ENCODE measurements at regions not wholly inside any gene's neighbourhood (a gene's known extent, or its start where the extent isn't known, plus 50 kb on each side); places are given as distances from the start of the nearest gene placed in this dataset.

DNA sequence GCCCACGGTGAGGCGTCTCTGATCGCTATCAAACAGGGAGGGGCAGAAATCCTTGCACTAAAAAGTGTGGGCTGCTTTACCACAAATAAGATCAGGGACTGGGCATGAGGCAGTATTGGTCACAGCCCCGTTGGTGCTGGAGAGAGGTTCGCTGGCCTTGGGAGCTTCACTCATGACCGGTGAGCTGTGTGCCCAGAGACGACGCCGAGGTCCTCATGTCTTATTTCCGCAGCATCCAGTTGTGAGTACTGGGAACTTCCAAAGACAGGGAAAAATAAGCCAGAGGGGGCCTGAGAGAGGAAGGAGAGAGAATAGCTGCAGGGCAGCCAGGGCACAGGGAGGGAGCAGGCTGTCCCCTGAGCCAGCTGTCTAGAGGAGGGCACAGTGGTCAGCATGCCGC is 154.2 kb upstream of the PRKCQ start:
- H3K27ac Mint-ChIP-seq: no peak overlapping the region
- peaks cover 11% of the 10 kb centered on the region for H3K4me1 Mint-ChIP-seq (ENCODE audit: low read depth)
- no peaks in the 10 kb centered on the region for H3K9me3 Mint-ChIP-seq
- H3K4me3 Mint-ChIP-seq: no peak overlapping the region
- H3K27me3 Mint-ChIP-seq (ENCODE audit: low read depth): peaks cover 62% of the 10 kb centered on the region
- H3K36me3 Mint-ChIP-seq (ENCODE audit: low read depth): no peaks in the 10 kb centered on the region

DNA sequence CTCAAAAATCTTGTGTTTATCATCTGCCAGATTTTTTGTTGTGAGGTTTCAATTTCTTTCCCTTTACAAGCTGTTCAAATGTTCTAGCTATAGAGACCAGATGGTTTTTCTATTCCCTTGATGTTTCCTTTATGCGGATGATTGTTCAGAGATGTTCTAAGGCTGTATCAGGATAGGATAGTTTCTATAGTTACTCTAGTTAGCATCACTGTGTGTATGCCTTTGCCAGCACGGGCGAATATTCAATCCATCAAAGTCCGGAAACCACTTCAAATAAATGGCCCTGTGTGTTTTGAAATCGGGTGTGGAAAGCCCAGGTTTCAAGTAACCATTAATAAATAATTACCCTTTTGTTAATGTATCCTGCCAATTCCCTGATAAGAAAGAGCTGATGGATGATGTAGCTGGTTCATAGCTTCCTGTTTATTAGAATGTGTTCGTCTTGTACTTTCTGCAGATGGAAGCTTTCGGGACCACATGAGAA is 149.8 kb upstream of the PRKCQ start:
- Mint-ChIP-seq H3K27ac (no peak overlapping the region), H3K4me3 (no peak overlapping the region), H3K27me3 (ENCODE audit: low read depth) (peaks cover 58% of the 10 kb centered on the region), H3K4me1 (ENCODE audit: low read depth) (no peaks in the 10 kb centered on the region), H3K36me3 (ENCODE audit: low read depth) (no peaks in the 10 kb centered on the region), H3K9me3 (no peaks in the 10 kb centered on the region)

DNA sequence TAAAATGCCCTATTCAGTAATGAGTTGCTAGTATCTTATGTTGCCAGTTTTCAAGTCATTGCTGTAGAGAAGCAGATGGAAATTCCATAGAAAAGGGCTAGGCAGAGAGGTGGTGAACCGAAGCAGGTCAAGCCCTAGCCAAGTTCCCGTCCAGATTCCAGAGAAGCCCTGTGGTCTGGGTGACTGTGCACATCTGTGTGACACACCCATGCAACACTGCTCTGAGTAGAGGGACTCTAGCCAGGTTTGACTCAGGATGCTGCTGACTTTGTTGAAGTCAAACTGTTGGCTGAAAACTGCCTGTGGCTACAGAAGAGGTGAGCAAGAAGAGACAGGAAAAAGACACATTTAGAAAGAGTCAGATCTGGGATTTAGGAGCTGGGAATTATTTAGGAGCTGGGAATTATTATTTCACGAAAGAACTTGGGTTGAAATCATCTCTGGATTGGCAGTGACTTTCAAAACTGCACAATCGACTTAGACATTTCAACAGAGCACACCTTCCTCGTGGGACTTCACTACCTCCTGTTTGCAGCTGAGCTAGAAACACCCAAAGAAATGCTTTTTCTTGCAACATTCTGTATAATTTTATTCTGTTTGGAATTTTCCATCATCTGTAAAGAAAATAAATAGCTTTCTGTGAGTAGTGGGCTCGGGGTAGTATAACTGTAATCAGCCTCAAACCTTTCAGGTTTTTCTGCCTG is 149.1 kb upstream of the PRKCQ start:
- no peaks in the 10 kb centered on the region for H3K9me3 Mint-ChIP-seq
- no peaks in the 10 kb centered on the region for H3K4me1 Mint-ChIP-seq (ENCODE audit: low read depth)
- no peak overlapping the region for H3K4me3 Mint-ChIP-seq
- H3K36me3 Mint-ChIP-seq (ENCODE audit: low read depth): no peaks in the 10 kb centered on the region
- H3K27ac Mint-ChIP-seq: no peak overlapping the region
- H3K27me3 Mint-ChIP-seq (ENCODE audit: low read depth): peaks cover 59% of the 10 kb centered on the region

DNA sequence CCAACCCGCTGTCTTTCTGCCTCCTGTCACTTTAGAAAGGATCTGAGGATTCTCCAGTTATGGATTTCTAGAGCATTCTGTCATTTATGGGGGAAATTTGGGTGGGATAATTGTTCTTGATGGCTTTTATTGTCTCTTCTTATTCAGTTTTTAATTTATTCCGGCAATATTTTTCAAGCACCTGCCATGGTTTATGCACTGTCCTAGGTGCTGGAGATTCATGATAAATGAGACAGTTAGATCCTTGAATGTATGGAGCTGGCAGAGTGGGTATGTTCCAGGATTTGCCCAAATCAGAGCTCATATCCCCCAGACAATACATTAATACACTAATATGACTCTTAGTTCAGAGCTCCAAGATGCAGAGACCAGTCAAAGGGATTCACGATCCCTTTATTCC is 146.8 kb upstream of the PRKCQ start:
- Mint-ChIP-seq H3K9me3 (no peaks in the 10 kb centered on the region), H3K4me1 (ENCODE audit: low read depth) (no peaks in the 10 kb centered on the region), H3K4me3 (no peak overlapping the region), H3K27me3 (ENCODE audit: low read depth) (peaks cover 52% of the 10 kb centered on the region), H3K36me3 (ENCODE audit: low read depth) (no peaks in the 10 kb centered on the region), H3K27ac (no peak overlapping the region)

- Mint-ChIP-seq H3K27ac (no peak overlapping the region), H3K27me3 (ENCODE audit: low read depth) (peaks cover 35% of the 10 kb centered on the region), H3K36me3 (ENCODE audit: low read depth) (no peaks in the 10 kb centered on the region), H3K4me1 (ENCODE audit: low read depth) (no peaks in the 10 kb centered on the region), H3K4me3 (no peak overlapping the region), H3K9me3 (no peaks in the 10 kb centered on the region)
Observed at GRCh38 chr10:6722616-6723004, 142.5 kb upstream of the PRKCQ start.

DNA sequence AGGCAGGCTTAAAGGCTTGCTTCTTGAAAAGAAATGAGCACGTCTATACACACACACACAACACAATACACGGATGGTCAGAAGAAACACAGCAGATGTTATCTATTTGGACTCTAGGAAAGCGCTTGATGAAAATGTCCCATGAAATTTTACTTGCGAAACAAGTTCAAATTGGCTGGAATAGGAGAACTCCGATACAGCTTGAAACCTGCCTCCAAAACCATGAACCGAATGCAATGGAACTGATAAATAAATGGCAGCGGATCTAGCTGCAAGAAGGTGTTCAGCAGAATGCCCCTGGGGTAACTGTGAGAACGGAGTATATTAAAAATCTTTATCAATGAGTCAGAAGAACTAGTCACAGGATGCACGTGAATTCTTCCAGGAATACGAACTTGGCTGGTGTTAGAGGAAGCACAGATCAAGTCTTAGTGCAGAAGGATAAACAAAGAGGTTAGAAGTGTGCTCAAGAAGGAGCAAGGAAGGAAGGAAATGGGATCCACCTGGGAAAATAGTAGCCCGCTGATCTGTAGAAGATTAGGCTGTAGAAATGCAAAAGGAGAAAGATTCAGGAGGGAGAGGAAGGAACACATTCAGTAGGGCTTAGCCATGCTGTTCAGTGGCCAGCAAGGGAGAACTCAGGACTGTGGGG is 142.0 kb upstream of the PRKCQ start:
- Mint-ChIP-seq H3K4me1 (ENCODE audit: low read depth) (no peaks in the 10 kb centered on the region), H3K4me3 (no peak overlapping the region), H3K36me3 (ENCODE audit: low read depth) (no peaks in the 10 kb centered on the region), H3K27ac (no peak overlapping the region), H3K27me3 (ENCODE audit: low read depth) (peaks cover 36% of the 10 kb centered on the region), H3K9me3 (no peaks in the 10 kb centered on the region)

- Mint-ChIP-seq H3K27ac (no peak overlapping the region), H3K9me3 (no peaks in the 10 kb centered on the region), H3K36me3 (ENCODE audit: low read depth) (no peaks in the 10 kb centered on the region), H3K4me1 (ENCODE audit: low read depth) (no peaks in the 10 kb centered on the region), H3K4me3 (no peak overlapping the region), H3K27me3 (ENCODE audit: low read depth) (peaks cover 37% of the 10 kb centered on the region)
Observed at GRCh38 chr10:6721480-6721879, 141.4 kb upstream of the PRKCQ start.

- Mint-ChIP-seq H3K9me3 (no peaks in the 10 kb centered on the region), H3K4me1 (ENCODE audit: low read depth) (no peaks in the 10 kb centered on the region), H3K36me3 (ENCODE audit: low read depth) (no peaks in the 10 kb centered on the region), H3K27me3 (ENCODE audit: low read depth) (peaks cover 34% of the 10 kb centered on the region), H3K27ac (no peak overlapping the region), H3K4me3 (no peak overlapping the region)
Observed at GRCh38 chr10:6719561-6719960, 139.5 kb upstream of the PRKCQ start.

- H3K27ac Mint-ChIP-seq: no peak overlapping the region
- H3K27me3 Mint-ChIP-seq (ENCODE audit: low read depth): peaks cover 34% of the 10 kb centered on the region
- peaks cover 4% of the 10 kb centered on the region for H3K4me1 Mint-ChIP-seq (ENCODE audit: low read depth)
- no peaks in the 10 kb centered on the region for H3K36me3 Mint-ChIP-seq (ENCODE audit: low read depth)
- no peaks in the 10 kb centered on the region for H3K9me3 Mint-ChIP-seq
- H3K4me3 Mint-ChIP-seq: no peak overlapping the region
Observed at GRCh38 chr10:6718550-6718949, 138.5 kb upstream of the PRKCQ start.

DNA sequence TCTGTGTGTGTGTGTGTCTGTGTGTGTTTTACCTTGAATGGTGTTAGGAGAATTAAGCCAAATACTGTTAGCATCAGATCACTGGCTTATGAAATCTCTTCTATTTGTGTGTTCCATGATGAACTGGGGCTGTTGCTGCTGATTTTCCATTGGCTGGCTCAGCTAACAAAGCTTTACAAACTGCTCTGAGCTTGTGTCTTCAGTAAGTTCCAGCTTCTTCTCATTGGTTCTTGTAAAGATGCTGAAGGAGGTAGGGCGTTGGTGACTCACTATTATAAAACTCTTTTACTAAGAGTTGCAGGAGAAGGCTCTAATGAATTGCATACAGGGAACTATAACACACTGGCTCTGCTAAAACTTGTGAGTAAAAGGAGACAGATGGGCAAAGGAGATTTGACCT is 136.4 kb upstream of the PRKCQ start:
- Mint-ChIP-seq H3K36me3 (ENCODE audit: low read depth) (no peaks in the 10 kb centered on the region), H3K4me1 (ENCODE audit: low read depth) (peaks cover 10% of the 10 kb centered on the region), H3K4me3 (no peak overlapping the region), H3K27ac (no peak overlapping the region), H3K27me3 (ENCODE audit: low read depth) (peaks cover 30% of the 10 kb centered on the region), H3K9me3 (no peaks in the 10 kb centered on the region)

DNA sequence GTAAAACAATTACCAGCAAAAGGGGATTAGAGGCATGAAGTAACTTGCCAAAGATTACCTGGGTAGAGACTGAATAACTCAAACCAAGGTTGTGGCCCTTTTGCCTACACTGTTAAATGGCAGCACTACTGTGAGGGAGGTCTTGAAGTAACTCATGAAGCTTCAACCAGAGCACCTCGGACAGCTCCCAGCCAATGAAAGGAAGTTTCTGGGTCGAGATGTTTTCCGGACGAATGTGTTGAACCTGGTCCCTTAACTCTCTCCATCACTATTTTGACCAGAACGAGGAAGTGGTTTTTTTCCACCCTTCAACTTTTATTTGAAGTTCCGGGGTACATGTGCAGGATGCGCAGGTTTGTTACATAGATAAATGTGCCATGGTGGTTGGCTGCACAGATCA is 133.6 kb upstream of the PRKCQ start:
- no peak overlapping the region for H3K4me3 Mint-ChIP-seq
- peaks cover 37% of the 10 kb centered on the region for H3K27me3 Mint-ChIP-seq (ENCODE audit: low read depth)
- peaks cover 10% of the 10 kb centered on the region for H3K4me1 Mint-ChIP-seq (ENCODE audit: low read depth)
- H3K9me3 Mint-ChIP-seq: no peaks in the 10 kb centered on the region
- H3K36me3 Mint-ChIP-seq (ENCODE audit: low read depth): no peaks in the 10 kb centered on the region
- no peak overlapping the region for H3K27ac Mint-ChIP-seq

DNA sequence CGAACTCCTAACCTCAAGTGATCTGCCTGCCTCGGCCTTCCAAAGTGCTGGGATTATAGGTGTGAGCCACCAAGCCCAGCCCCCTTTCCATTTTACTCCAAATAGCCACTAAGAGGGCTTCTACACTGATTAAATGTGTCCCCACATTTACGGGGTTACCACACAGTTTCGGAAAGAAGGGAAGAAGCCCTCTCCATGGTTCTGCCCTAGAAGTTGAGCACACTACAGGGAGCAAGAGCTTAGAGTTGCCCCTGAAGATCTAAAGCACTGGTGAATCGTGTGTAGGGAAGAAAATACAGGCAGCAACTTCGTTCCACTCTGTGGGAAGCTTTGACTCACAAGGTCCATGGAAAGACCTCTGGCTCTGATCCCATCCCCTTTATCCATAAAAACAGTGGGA is 133.0 kb upstream of the PRKCQ start:
- no peak overlapping the region for H3K27ac Mint-ChIP-seq
- H3K36me3 Mint-ChIP-seq (ENCODE audit: low read depth): no peaks in the 10 kb centered on the region
- H3K27me3 Mint-ChIP-seq (ENCODE audit: low read depth): peaks cover 39% of the 10 kb centered on the region
- H3K9me3 Mint-ChIP-seq: no peaks in the 10 kb centered on the region
- H3K4me3 Mint-ChIP-seq: no peak overlapping the region
- peaks cover 10% of the 10 kb centered on the region for H3K4me1 Mint-ChIP-seq (ENCODE audit: low read depth)

- no peak overlapping the region for H3K27ac Mint-ChIP-seq
- H3K4me3 Mint-ChIP-seq: no peak overlapping the region
- H3K4me1 Mint-ChIP-seq (ENCODE audit: low read depth): peaks cover 10% of the 10 kb centered on the region
- no peaks in the 10 kb centered on the region for H3K36me3 Mint-ChIP-seq (ENCODE audit: low read depth)
- peaks cover 43% of the 10 kb centered on the region for H3K27me3 Mint-ChIP-seq (ENCODE audit: low read depth)
- no peaks in the 10 kb centered on the region for H3K9me3 Mint-ChIP-seq
Observed at GRCh38 chr10:6711881-6712280, 131.8 kb upstream of the PRKCQ start.

DNA sequence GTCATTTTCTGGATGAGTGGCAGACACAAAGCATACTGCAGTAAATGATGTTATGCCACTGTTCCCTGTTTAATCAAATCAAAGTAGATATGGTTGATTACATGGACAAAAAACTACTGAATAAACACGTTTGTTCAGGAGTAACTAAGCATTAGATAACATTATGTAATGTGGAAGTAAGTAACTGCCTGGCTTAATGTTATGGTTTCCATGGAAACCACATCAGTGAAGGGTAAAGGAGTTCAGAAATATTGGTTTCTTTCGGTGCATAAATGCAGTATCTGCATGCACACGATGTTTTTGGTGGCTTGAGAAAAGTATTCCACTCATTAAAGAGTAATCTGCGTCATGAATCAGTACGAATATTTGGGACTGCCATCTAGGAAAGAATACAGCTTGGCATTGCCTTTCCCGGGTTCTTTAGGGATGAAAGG is 131.3 kb upstream of the PRKCQ start:
- Mint-ChIP-seq H3K27me3 (ENCODE audit: low read depth) (peaks cover 43% of the 10 kb centered on the region), H3K9me3 (no peaks in the 10 kb centered on the region), H3K36me3 (ENCODE audit: low read depth) (no peaks in the 10 kb centered on the region), H3K4me1 (ENCODE audit: low read depth) (peaks cover 10% of the 10 kb centered on the region), H3K27ac (no peak overlapping the region), H3K4me3 (no peak overlapping the region)

- Mint-ChIP-seq H3K27ac (no peak overlapping the region), H3K4me1 (ENCODE audit: low read depth) (no peaks in the 10 kb centered on the region), H3K27me3 (ENCODE audit: low read depth) (peaks cover 48% of the 10 kb centered on the region), H3K4me3 (no peak overlapping the region), H3K36me3 (ENCODE audit: low read depth) (no peaks in the 10 kb centered on the region), H3K9me3 (no peaks in the 10 kb centered on the region)
Observed at GRCh38 chr10:6707352-6707751, 127.3 kb upstream of the PRKCQ start.
